OCI-LY3 (cell line): ENCODE measurements at regions not wholly inside any gene's neighbourhood (a gene's known extent, or its start where the extent isn't known, plus 50 kb on each side); places are given as distances from the start of the nearest gene placed in this dataset.

Experiments used
- H2AFZ ChIP-seq: fragments of 200-600, 300-600 bp; shearing (Covaris generic); 2 replicates; pipeline ENCODE4 v1.6.0; 2014; ENCODE audit warnings: antibody characterized with exemption, low read depth, low read length
- H3K27ac ChIP-seq: fragments of 200-600, 300-600 bp; sonication (generic); 2 replicates; pipeline ENCODE4 v1.5.1; 2014; ENCODE audit warnings: mild to moderate bottlenecking, low read length, moderate library complexity, mixed read lengths
- H3K27me3 ChIP-seq: fragments of 200-600, 300-600 bp; sonication (generic); 2 replicates; pipeline ENCODE4 v1.6.1; 2014; ENCODE audit warnings: low read depth, low read length, mixed read lengths
- H3K36me3 ChIP-seq: fragments of 200-600, 300-600 bp; sonication (generic); replicated peaks from 2 replicates; pipeline ENCODE3; 2014; ENCODE audit warnings: low read depth, low read length, mixed read lengths
- H3K4me1 ChIP-seq: fragments of 300-600, 200-600 bp; sonication (generic); 2 replicates; pipeline ENCODE4 v1.6.1; 2014; ENCODE audit warnings: low read length, mixed read lengths
- H3K4me2 ChIP-seq: fragments of 200-600, 300-600 bp; sonication (generic); 2 replicates; pipeline ENCODE4 v1.6.1; 2014; ENCODE audit warnings: low read length, mixed read lengths
- H3K4me3 ChIP-seq: fragments of 300-600, 200-600 bp; sonication (generic); 2 replicates; pipeline ENCODE4 v1.5.1; 2014; ENCODE audit warnings: antibody characterized with exemption, mild to moderate bottlenecking, low read length, moderate library complexity
- H3K79me2 ChIP-seq: fragments of 300-600, 200-600 bp; shearing (Covaris generic); 2 replicates; pipeline ENCODE4 v1.6.1; 2014; ENCODE audit warnings: mild to moderate bottlenecking, low read length, mixed read lengths
- H3K9ac ChIP-seq: fragments of 300-600, 200-600 bp; shearing (Covaris generic); 2 replicates; pipeline ENCODE4 v1.6.0; 2014; ENCODE audit warnings: mild to moderate bottlenecking, low read length, moderate library complexity
- H3K9me3 ChIP-seq: fragments of 200-600, 300-600 bp; shearing (Covaris generic); 2 replicates; pipeline ENCODE4 v1.6.1; 2014; ENCODE audit warnings: low read length, mixed read lengths; ENCODE audit not compliant: insufficient read depth
- H4K20me1 ChIP-seq: fragments of 200-600, 300-600 bp; sonication (generic); 2 replicates; pipeline ENCODE4 v1.6.1; 2016; ENCODE audit warnings: low read length, mixed read lengths; ENCODE audit not compliant: insufficient read depth
- CTCF ChIP-seq: fragments of 200-600, 300-600 bp; sonication (generic); IDR thresholded peaks from 2 replicates; pipeline ENCODE4 v1.5.1; 2014; ENCODE audit warnings: antibody characterized with exemption, low read length, low read depth
- EZH2phosphoT487 ChIP-seq: fragments of 200-600 bp; shearing (Covaris generic); IDR thresholded peaks from 2 replicates; pipeline ENCODE4 v1.6.1; 2018; ENCODE audit warnings: antibody characterized with exemption, mixed run types, low read depth

- no peak overlapping the region for H3K9ac ChIP-seq
- H3K4me3 ChIP-seq, result no peak overlapping the region
- H4K20me1 ChIP-seq, result no peaks in the 10 kb centered on the region
- no peaks in the 10 kb centered on the region for H3K36me3 ChIP-seq
- no peak overlapping the region for H2AFZ ChIP-seq
- H3K27ac ChIP-seq, result no peak overlapping the region
- no peak for TF ChIP-seq CTCF
- TF ChIP-seq EZH2phosphoT487, result no peak
- H3K4me2 ChIP-seq, result no peak overlapping the region
- no peaks in the 10 kb centered on the region for H3K27me3 ChIP-seq
- H3K9me3 ChIP-seq, result no peaks in the 10 kb centered on the region
- no peaks in the 10 kb centered on the region for H3K79me2 ChIP-seq
- no peaks in the 10 kb centered on the region for H3K4me1 ChIP-seq
Measured at GRCh38 chr2:146077156-146077555, 1557.2 kb upstream of the ZEB2 start.

- no peaks in the 10 kb centered on the region for H3K79me2 ChIP-seq
- H3K4me2 ChIP-seq, result no peak overlapping the region
- no peak overlapping the region for H2AFZ ChIP-seq
- no peak overlapping the region for H3K4me3 ChIP-seq
- no peaks in the 10 kb centered on the region for H3K36me3 ChIP-seq
- no peaks in the 10 kb centered on the region for H3K27me3 ChIP-seq
- H3K27ac ChIP-seq, result no peak overlapping the region
- H3K9ac ChIP-seq, result no peak overlapping the region
- H3K9me3 ChIP-seq, result no peaks in the 10 kb centered on the region
- H4K20me1 ChIP-seq, result no peaks in the 10 kb centered on the region
- TF ChIP-seq EZH2phosphoT487 (no peak), CTCF (no peak)
- H3K4me1 ChIP-seq, result no peaks in the 10 kb centered on the region
Measured at GRCh38 chr2:146068051-146068450, 1548.1 kb upstream of the ZEB2 start.

- H3K4me3 ChIP-seq, result no peak overlapping the region
- H4K20me1 ChIP-seq, result no peaks in the 10 kb centered on the region
- H3K27me3 ChIP-seq, result no peaks in the 10 kb centered on the region
- no peak overlapping the region for H3K9ac ChIP-seq
- no peaks in the 10 kb centered on the region for H3K79me2 ChIP-seq
- TF ChIP-seq EZH2phosphoT487 (no peak), CTCF (no peak)
- no peaks in the 10 kb centered on the region for H3K36me3 ChIP-seq
- H3K9me3 ChIP-seq, result no peaks in the 10 kb centered on the region
- no peak overlapping the region for H3K4me2 ChIP-seq
- no peak overlapping the region for H2AFZ ChIP-seq
- no peak overlapping the region for H3K27ac ChIP-seq
- peaks cover 3% of the 10 kb centered on the region; the same call in 1 of the 2 replicates for H3K4me1 ChIP-seq
Measured at GRCh38 chr2:146048141-146048540, 1528.2 kb upstream of the ZEB2 start.

GRCh38 chr2:146041274-146041910 is 1521.5 kb upstream of the ZEB2 start:
- no peaks in the 10 kb centered on the region for H3K79me2 ChIP-seq
- no peak for TF ChIP-seq CTCF
- TF ChIP-seq EZH2phosphoT487, result no peak

More at GRCh38 chr2:146041274-146041910, 1521.5 kb upstream of the ZEB2 start:
- no peak overlapping the region for H3K27ac ChIP-seq
- no peaks in the 10 kb centered on the region for H3K36me3 ChIP-seq
- H3K9ac ChIP-seq, result no peak overlapping the region
- no peak overlapping the region for H2AFZ ChIP-seq
- peaks cover 3% of the 10 kb centered on the region; the same call in 1 of the 2 replicates for H3K4me1 ChIP-seq
- H3K9me3 ChIP-seq, result no peaks in the 10 kb centered on the region
- H3K4me3 ChIP-seq, result no peak overlapping the region
- H3K27me3 ChIP-seq, result no peaks in the 10 kb centered on the region
- H4K20me1 ChIP-seq, result no peaks in the 10 kb centered on the region
- H3K4me2 ChIP-seq, result no peak overlapping the region
